ENCODE measurements at regions not wholly inside any gene's neighbourhood (a gene's known extent, or its start where the extent isn't known, plus 50 kb on each side); places are given as distances from the start of the nearest gene placed in this dataset.

DNA sequence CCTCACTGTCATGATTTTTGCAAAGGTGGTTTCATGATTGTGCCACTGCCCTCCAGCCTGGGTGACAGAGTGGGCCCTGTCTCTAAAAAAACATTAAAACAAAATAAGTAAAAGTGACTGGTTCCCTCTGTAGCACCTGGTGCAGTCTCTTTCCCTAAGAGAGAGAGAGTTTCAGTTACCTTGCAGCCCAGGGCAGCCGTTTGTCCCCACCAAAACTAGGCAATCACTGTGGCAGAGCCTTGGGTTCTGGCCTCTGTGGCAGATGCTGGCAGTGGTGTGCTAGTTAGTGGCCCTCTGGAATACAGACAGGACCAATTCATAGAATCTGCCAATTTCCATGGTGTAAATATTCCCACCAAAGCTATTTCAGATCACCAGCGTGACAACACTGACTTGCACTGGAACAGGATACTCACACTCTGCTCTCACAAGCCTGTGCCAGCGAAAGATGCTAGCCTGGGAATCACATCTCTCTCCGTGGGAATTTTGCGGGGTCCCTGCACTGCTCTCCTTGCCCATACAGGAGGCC lies 108.7 kb downstream of the TLR5 start:
- TF ChIP-seq, protein P1, sequence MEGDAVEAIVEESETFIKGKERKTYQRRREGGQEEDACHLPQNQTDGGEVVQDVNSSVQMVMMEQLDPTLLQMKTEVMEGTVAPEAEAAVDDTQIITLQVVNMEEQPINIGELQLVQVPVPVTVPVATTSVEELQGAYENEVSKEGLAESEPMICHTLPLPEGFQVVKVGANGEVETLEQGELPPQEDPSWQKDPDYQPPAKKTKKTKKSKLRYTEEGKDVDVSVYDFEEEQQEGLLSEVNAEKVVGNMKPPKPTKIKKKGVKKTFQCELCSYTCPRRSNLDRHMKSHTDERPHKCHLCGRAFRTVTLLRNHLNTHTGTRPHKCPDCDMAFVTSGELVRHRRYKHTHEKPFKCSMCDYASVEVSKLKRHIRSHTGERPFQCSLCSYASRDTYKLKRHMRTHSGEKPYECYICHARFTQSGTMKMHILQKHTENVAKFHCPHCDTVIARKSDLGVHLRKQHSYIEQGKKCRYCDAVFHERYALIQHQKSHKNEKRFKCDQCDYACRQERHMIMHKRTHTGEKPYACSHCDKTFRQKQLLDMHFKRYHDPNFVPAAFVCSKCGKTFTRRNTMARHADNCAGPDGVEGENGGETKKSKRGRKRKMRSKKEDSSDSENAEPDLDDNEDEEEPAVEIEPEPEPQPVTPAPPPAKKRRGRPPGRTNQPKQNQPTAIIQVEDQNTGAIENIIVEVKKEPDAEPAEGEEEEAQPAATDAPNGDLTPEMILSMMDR (IDR thresholded peaks at IDR 0.05): no peak
- no peak for TF ChIP-seq POLR2A (IDR thresholded peaks at IDR 0.05)

Measured in right lobe of liver (tissue), 4 donors.